GM21576 (cell line): ENCODE measurements at regions not wholly inside any gene's neighbourhood (a gene's known extent, or its start where the extent isn't known, plus 50 kb on each side); places are given as distances from the start of the nearest gene placed in this dataset.
"Not testable (repeated sequence)": the region's sequence is repeated elsewhere in the genome, so short reads cannot be mapped to it uniquely, and the experiment has no call there.

Experiments
- ATAC-seq: cut with Tn5 transposase; IDR thresholded peaks from one replicate; pipeline ENCODE4 v1.9.1; 2021; ENCODE audit warnings: mild to moderate bottlenecking, moderate library complexity; ENCODE audit not compliant: unreplicated experiment

- ATAC-seq, result no peak
These were observed 452.1 kb upstream of the RASGRP1 start for GRCh38 chr15:39016706-39017105.

- ATAC-seq, result no peak
These were observed 454.4 kb upstream of the RASGRP1 start for GRCh38 chr15:39018966-39019365.

- ATAC-seq, result no peak
These were observed 456.7 kb upstream of the RASGRP1 start for GRCh38 chr15:39021341-39021740.

GRCh38 chr15:39022532-39023305 lies 458.1 kb upstream of the RASGRP1 start:
- ATAC-seq, result no peak

- ATAC-seq, result no peak
These were observed 460.7 kb upstream of the RASGRP1 start for GRCh38 chr15:39025321-39025720.

- no peak for ATAC-seq
These were observed 461.3 kb upstream of the RASGRP1 start for GRCh38 chr15:39025881-39026280.

- no peak for ATAC-seq
These were observed 463.5 kb upstream of the RASGRP1 start for GRCh38 chr15:39028069-39028468.

- ATAC-seq, result no peak
These were observed 465.1 kb upstream of the RASGRP1 start for GRCh38 chr15:39029741-39030140.

- no peak for ATAC-seq
These were observed 465.9 kb upstream of the RASGRP1 start for GRCh38 chr15:39030291-39031070.

- ATAC-seq, result no peak
These were observed 467.0 kb upstream of the RASGRP1 start for GRCh38 chr15:39031596-39031995.

- ATAC-seq, result no peak
These were observed 470.2 kb upstream of the RASGRP1 start for GRCh38 chr15:39034816-39035215.

GRCh38 chr15:39037611-39038010 lies 473.0 kb upstream of the RASGRP1 start:
- not testable (repeated sequence) for ATAC-seq

GRCh38 chr15:39040861-39041260 lies 476.2 kb upstream of the RASGRP1 start:
- ATAC-seq, result no peak

- ATAC-seq, result no peak
These were observed 477.4 kb upstream of the RASGRP1 start for GRCh38 chr15:39041979-39042495.

- ATAC-seq, result no peak
These were observed 487.2 kb upstream of the RASGRP1 start for GRCh38 chr15:39051626-39052322.

GRCh38 chr15:39052323-39052705 lies 487.7 kb upstream of the RASGRP1 start:
- no peak for ATAC-seq

GRCh38 chr15:39053480-39053879 lies 488.9 kb upstream of the RASGRP1 start:
- ATAC-seq, result no peak

GRCh38 chr15:39054128-39054732 lies 489.6 kb upstream of the RASGRP1 start:
- ATAC-seq, result no peak

GRCh38 chr15:39056357-39056756 lies 491.7 kb upstream of the RASGRP1 start:
- no peak for ATAC-seq

- no peak for ATAC-seq
These were observed 493.9 kb upstream of the RASGRP1 start for GRCh38 chr15:39058351-39059131.
